ENCODE measurements at regions not wholly inside any gene's neighbourhood (a gene's known extent, or its start where the extent isn't known, plus 50 kb on each side); places are given as distances from the start of the nearest gene placed in this dataset.

DNA sequence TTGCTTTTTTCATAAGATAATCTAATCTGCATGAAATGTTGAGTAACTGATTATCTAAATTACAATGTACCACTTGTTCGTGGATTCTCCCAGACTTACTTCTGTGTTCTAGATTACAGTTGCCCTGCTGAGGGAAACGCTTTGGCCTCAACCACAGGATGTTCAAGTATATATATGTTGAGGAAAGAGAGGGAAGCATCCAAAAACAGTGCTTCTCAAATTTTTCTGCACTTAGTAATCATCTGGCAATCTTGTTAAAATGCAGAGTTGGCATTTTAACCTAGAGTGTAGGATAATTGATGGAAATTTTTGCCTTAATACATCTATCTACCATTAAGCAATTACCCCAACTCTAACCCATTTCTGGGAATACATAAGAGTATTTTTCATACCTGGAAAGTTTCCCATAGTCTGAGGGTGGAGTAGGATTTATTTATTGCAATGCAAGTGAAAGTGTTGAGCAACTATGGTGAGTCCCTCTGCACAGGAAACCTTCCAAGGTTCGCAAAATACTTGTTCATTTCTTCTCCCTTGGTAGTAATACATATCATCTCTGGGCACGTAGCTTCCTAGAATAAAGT, 59.6 kb upstream of the C1GALT1 start:
- peak; percentile 75 for ATAC-seq

DNA sequence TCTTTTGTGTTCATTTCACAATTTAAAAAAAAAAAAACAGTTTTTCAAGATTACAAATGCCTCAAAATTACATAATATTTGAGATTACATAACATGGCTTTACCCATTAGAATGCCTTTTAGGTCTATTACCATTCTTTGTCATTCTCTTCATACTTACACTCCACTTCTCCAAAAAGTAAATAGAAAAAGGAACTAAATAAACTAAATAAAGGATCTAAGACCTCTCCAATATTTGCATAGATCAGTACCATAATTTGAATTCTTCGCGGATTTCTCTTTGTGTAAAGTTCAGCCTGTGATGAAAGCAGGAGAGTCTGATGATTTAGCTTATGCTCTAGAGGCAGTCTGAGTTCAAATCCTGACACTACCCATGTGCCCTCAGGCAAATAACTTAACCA, 56.4 kb upstream of the C1GALT1 start:
- ATAC-seq = no peak

DNA sequence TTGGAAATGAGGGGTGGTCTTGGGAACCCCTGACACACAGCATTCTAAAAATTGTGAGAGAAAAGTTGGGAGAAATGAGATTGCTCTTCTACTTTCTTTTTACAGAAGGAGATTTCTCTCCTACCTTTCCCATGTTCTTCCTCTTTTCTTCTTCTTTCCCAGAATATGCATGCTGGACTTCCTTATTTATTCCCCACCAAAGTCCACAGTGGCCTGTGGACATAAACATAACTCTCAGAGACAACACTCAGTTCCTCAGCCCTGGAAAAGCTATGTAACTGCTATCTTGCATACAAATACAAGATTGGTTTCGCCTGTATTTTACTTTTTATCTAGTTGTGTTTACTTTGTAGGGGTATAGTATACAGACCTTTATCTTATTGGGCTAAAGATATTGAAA, 54.6 kb upstream of the C1GALT1 start:
- no peak for ATAC-seq

DNA sequence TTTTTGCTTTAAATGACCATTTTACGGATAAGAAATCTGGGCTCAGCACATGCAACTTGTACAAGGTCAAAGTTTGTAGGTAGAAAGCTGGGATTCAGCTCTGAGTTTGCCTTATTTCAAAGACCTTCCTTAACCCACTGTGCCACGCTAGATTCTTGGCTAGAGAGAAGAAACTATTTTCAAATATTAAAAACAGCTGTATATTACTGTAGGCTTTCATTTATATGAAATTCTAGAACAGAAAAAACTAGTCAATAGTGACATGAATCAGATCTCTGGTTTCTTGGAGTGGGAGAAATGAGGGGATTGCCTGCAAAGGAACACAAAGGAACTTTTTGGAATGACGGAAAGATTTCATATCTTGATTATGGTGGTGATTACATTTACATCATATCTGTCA, 53.0 kb upstream of the C1GALT1 start:
- no peak for ATAC-seq

DNA sequence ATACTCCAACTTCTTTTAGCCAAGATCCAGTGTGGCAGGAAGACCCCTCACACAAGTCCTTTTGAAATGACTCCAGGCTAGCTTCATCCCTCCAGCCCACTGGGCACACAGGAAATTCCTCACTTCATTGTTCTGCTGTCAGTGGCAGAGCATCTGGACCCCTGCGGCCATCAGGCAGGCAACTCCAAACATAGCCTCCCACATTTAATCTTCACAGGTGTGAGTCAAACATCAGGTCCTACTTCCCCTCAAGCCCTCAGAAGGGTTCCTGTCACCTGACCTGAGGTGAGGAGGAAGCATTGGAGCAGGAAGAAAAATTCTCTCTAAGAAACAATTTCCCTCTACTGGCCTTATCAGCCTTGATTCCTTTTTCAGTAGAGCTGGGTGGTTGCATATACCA, 51.1 kb upstream of the C1GALT1 start:
- ATAC-seq = no peak

Measured in esophagus mucosa (tissue), 1 donor.